Fibroblast of lung (primary cell): ENCODE measurements at regions not wholly inside any gene's neighbourhood (a gene's known extent, or its start where the extent isn't known, plus 50 kb on each side); places are given as distances from the start of the nearest gene placed in this dataset.

ENCODE experiments used
- DNase-seq, 2 donors: peaks; one replicate each; pipeline versions ENCODE4 v3.0.0 to v3.0.0-alpha.2; 2010; ENCODE audit warnings: low read depth in 2 of 2
- H2AFZ ChIP-seq: 2 replicates; pipeline ENCODE4 v1.5.1; 2012; ENCODE audit warnings: low read length, control low read depth, inconsistent platforms
- H3K27ac ChIP-seq: 2 replicates; pipeline ENCODE4 v1.5.1; 2011; ENCODE audit warnings: low read length, control low read depth; ENCODE audit not compliant: insufficient read depth
- H3K27me3 ChIP-seq: 2 replicates; pipeline ENCODE4 v1.5.1; 2011; ENCODE audit warnings: mild to moderate bottlenecking, low read length; ENCODE audit not compliant: control insufficient read depth, insufficient read depth
- H3K36me3 ChIP-seq: 2 replicates; pipeline ENCODE4 v1.5.1; 2011; ENCODE audit warnings: low read length; ENCODE audit not compliant: control insufficient read depth, insufficient read depth
- H3K4me1 ChIP-seq: 2 replicates; pipeline ENCODE4 v1.5.1; 2011; ENCODE audit warnings: low read length; ENCODE audit not compliant: control insufficient read depth, insufficient read depth; ENCODE audit errors: extremely low read depth
- H3K4me2 ChIP-seq: 2 replicates; pipeline ENCODE4 v1.5.1; 2011; ENCODE audit warnings: low read length, control low read depth; ENCODE audit not compliant: insufficient read depth; ENCODE audit errors: extremely low read depth
- H3K4me3 ChIP-seq, 4 experiments: fragments of 200-600 bp in 1 of 4; sonication (generic) in 1 of 4; replicated peaks in 1 of 4; 2 replicates each; pipeline ENCODE4 v1.5.1; 2011 to 2016; ENCODE audit warnings: low read length in 4 of 4, low read depth in 3 of 4, mild to moderate bottlenecking in 3 of 4, control low read depth in 2 of 4, inconsistent platforms in 1 of 4, mixed read lengths in 1 of 4; ENCODE audit not compliant: insufficient read depth in 1 of 4; ENCODE audit errors: control extremely low read depth in 1 of 4
- H3K79me2 ChIP-seq: 2 replicates; pipeline ENCODE4 v1.5.1; 2012; ENCODE audit warnings: mild to moderate bottlenecking, low read length, inconsistent platforms; ENCODE audit not compliant: control insufficient read depth, insufficient read depth
- H3K9ac ChIP-seq: 2 replicates; pipeline ENCODE4 v1.5.1; 2011; ENCODE audit warnings: mild to moderate bottlenecking, low read length, control low read depth; ENCODE audit not compliant: insufficient read depth
- H3K9me3 ChIP-seq: 2 replicates; pipeline ENCODE4 v1.5.1; 2012; ENCODE audit warnings: low read depth, low read length; ENCODE audit not compliant: control insufficient read depth, insufficient read depth
- H4K20me1 ChIP-seq: 2 replicates; pipeline ENCODE4 v1.5.1; 2011; ENCODE audit warnings: low read length; ENCODE audit not compliant: control insufficient read depth, insufficient read depth; ENCODE audit errors: extremely low read depth
- EZH2 ChIP-seq: IDR thresholded peaks from 2 replicates; pipeline ENCODE4 v1.5.1; 2012; ENCODE audit warnings: low read length, control low read depth, mild to moderate bottlenecking; ENCODE audit errors: missing control alignments
- TF ChIP-seq, protein P1 (sequence below), 2 donors: IDR thresholded peaks in 1 of 2; conservative IDR thresholded peaks in 1 of 2; 1 replicate in 1 of 2; 2 replicates in 1 of 2; pipeline ENCODE4 v1.5.1; 2011 to 2012; ENCODE audit warnings: low read length in 2 of 2, control low read depth in 1 of 2, inconsistent platforms in 1 of 2, low read depth in 1 of 2, mild to moderate bottlenecking in 1 of 2

DNA sequence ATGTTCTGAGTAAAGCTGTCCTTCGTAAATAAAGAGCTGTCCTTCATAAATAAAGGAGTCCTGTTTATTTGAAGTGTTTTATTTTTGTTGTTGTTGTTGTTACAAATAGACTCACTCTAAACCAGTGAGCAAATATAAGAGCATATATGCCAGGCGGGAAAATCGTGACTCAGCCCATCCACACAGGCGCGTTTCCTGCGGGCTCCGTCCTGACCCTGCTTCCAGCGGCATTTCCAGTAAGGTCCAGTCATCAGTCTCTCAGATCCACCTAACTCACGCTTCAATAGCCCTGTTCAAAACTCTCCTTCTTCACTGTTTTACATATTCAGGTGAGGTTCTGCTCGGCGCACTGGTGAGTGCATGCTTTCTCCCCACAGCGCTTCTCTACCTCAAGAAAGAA lies 277.2 kb upstream of the ADARB2 start:
- no peaks in the 10 kb centered on the region for H3K9me3 ChIP-seq
- H3K27ac ChIP-seq = no peak overlapping the region
- no peaks in the 10 kb centered on the region for H4K20me1 ChIP-seq
- no peaks in the 10 kb centered on the region for H3K36me3 ChIP-seq
- no peak for TF ChIP-seq EZH2
- TF ChIP-seq, protein P1, sequence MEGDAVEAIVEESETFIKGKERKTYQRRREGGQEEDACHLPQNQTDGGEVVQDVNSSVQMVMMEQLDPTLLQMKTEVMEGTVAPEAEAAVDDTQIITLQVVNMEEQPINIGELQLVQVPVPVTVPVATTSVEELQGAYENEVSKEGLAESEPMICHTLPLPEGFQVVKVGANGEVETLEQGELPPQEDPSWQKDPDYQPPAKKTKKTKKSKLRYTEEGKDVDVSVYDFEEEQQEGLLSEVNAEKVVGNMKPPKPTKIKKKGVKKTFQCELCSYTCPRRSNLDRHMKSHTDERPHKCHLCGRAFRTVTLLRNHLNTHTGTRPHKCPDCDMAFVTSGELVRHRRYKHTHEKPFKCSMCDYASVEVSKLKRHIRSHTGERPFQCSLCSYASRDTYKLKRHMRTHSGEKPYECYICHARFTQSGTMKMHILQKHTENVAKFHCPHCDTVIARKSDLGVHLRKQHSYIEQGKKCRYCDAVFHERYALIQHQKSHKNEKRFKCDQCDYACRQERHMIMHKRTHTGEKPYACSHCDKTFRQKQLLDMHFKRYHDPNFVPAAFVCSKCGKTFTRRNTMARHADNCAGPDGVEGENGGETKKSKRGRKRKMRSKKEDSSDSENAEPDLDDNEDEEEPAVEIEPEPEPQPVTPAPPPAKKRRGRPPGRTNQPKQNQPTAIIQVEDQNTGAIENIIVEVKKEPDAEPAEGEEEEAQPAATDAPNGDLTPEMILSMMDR (conservative IDR thresholded peaks at IDR 0.05 in 1 of 2, IDR thresholded peaks at IDR 0.05 in 1 of 2; ENCODE audit: low read depth in 1 of 2, low read length in 2 of 2) = no peak
- DNase-seq = no peak
- H2AFZ ChIP-seq = no peak overlapping the region
- no peak overlapping the region for H3K9ac ChIP-seq
- no peak overlapping the region for H3K4me2 ChIP-seq
- H3K4me3 ChIP-seq = no peak overlapping the region
- no peaks in the 10 kb centered on the region for H3K79me2 ChIP-seq
- no peaks in the 10 kb centered on the region for H3K27me3 ChIP-seq
- H3K4me1 ChIP-seq = no peaks in the 10 kb centered on the region

DNA sequence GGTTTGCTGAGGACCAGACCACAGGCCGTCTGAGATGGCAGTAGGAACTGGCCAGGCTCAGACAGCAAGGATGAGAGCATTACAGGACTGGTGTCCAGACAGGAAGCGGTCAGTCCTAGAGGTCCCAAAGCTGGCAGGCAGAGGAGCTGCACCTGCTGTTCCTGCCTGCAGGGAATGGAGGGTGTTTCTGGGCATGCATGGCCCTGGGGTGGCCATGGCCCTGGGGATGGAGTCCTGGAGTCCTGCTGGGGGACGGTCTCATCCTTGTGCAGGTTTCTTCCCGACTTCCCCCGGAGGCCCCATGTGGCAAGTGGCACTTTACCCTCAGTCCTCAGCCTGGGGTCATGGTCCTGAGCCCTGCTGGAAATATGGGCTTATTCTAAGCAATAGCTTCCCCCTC lies 274.9 kb upstream of the ADARB2 start:
- Histone ChIP-seq H3K4me1 (no peaks in the 10 kb centered on the region), H3K79me2 (no peaks in the 10 kb centered on the region), H3K27ac (no peak overlapping the region), H3K9ac (no peak overlapping the region), H3K27me3 (no peaks in the 10 kb centered on the region), H3K36me3 (no peaks in the 10 kb centered on the region), H2AFZ (no peak overlapping the region), H3K4me2 (no peak overlapping the region), H4K20me1 (no peaks in the 10 kb centered on the region), H3K9me3 (no peaks in the 10 kb centered on the region), H3K4me3 (no peak overlapping the region)
- DNase-seq = no peak
- TF ChIP-seq EZH2 = no peak
- TF ChIP-seq, protein P1 (conservative IDR thresholded peaks at IDR 0.05 in 1 of 2, IDR thresholded peaks at IDR 0.05 in 1 of 2; ENCODE audit: low read depth in 1 of 2, low read length in 2 of 2) = no peak

DNA sequence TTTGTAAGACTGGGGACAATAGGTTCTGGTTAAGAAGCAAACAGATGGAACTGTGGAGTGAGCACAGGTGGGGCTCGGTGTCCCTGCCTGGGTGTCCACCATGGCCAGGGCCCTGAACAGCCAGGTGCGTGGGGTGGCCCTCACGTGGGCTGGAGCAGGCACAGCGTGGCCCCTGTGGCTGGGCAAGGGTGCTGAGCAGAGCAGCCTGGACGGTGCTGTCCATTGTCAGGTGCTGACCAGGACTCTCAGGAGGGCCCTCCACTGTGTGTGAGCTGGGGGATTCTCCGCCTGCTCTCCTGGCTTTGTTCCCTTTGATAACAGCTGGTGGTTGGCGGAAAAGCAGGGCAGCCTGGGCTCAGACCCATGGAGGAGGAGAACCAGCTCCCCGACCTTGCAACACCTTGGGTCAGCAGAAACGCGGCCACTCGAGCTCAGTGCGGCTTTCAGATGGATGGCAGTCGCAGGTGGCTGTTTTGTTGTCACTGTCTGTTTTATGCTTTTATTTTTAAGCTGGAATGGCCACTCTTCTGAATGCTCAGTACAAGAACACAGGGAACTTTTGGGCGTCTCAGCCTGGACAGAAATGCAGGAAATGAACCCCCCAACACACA lies 273.9 kb upstream of the ADARB2 start:
- H3K4me2 ChIP-seq = no peak overlapping the region
- H3K4me1 ChIP-seq = no peaks in the 10 kb centered on the region
- no peak for TF ChIP-seq EZH2
- TF ChIP-seq, protein P1 (conservative IDR thresholded peaks at IDR 0.05 in 1 of 2, IDR thresholded peaks at IDR 0.05 in 1 of 2; ENCODE audit: low read depth in 1 of 2, low read length in 2 of 2) = no peak
- no peak overlapping the region for H2AFZ ChIP-seq
- no peaks in the 10 kb centered on the region for H4K20me1 ChIP-seq
- H3K27me3 ChIP-seq = no peaks in the 10 kb centered on the region
- no peak overlapping the region for H3K4me3 ChIP-seq
- H3K9me3 ChIP-seq = no peaks in the 10 kb centered on the region
- H3K36me3 ChIP-seq = no peaks in the 10 kb centered on the region
- no peak overlapping the region for H3K27ac ChIP-seq
- H3K79me2 ChIP-seq = no peaks in the 10 kb centered on the region
- no peak for DNase-seq
- no peak overlapping the region for H3K9ac ChIP-seq
